ENCODE measurements at regions not wholly inside any gene's neighbourhood (a gene's known extent, or its start where the extent isn't known, plus 50 kb on each side); places are given as distances from the start of the nearest gene placed in this dataset.
"Not testable (repeated sequence)": the region's sequence is repeated elsewhere in the genome, so short reads cannot be mapped to it uniquely, and the experiment has no call there.

DNA sequence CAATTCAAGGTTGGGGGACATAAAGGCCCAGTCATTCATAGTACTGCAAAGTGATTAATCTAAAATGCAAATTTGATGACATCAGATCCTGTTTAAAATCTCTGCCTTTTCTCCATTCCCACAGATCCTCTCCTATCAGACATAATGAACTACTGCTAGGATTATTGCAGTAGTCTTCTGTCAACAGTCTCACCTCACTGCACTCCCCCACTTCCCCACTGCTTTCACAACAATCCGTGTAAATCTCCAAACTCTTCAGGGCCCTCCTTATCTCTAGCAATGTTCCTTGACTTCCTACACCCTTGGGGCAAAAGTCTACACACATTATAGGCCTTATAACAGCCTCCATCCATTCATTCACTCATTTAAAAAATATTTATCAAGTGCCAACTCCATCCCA, 112.4 kb downstream of the KBTBD2 start:
- no peak for ATAC-seq (ENCODE audit: low FRiP score)
- TF ChIP-seq, protein P1, sequence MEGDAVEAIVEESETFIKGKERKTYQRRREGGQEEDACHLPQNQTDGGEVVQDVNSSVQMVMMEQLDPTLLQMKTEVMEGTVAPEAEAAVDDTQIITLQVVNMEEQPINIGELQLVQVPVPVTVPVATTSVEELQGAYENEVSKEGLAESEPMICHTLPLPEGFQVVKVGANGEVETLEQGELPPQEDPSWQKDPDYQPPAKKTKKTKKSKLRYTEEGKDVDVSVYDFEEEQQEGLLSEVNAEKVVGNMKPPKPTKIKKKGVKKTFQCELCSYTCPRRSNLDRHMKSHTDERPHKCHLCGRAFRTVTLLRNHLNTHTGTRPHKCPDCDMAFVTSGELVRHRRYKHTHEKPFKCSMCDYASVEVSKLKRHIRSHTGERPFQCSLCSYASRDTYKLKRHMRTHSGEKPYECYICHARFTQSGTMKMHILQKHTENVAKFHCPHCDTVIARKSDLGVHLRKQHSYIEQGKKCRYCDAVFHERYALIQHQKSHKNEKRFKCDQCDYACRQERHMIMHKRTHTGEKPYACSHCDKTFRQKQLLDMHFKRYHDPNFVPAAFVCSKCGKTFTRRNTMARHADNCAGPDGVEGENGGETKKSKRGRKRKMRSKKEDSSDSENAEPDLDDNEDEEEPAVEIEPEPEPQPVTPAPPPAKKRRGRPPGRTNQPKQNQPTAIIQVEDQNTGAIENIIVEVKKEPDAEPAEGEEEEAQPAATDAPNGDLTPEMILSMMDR (IDR thresholded peaks at IDR 0.05), result no peak
- no peak for DNase-seq (ENCODE audit: low spot score)

DNA sequence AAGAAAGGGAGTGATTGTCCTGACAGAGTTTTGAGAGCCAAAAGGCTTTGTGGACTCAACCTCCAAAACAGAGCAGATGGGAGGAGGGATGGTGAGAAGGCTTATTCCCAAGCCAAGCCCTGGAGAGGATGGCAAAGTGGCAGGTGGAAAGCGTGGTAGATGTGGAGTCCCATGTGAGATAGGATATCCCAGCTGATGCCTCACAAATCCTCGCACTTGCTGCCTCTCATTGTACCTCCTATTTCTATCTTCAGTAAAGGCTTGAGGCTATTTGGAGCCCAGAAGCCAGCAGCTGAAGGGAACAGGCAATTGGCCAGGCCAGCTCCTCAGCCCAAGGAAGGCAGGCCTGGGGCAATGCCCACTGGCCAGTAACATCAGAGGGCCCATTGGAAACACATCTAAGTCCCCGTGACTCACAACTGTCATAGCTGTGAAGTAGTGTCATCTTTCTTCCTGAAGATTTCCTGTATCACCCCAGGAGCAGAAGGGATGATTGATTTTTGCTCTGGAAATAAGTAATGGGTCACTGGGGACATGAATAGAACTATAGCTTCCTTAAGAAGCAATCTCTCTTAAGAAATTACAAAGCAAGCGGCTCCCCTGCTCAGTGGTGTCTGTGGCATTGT, 114.4 kb downstream of the KBTBD2 start:
- DNase-seq (ENCODE audit: low spot score); ATAC-seq (ENCODE audit: low FRiP score): not testable (repeated sequence)

DNA sequence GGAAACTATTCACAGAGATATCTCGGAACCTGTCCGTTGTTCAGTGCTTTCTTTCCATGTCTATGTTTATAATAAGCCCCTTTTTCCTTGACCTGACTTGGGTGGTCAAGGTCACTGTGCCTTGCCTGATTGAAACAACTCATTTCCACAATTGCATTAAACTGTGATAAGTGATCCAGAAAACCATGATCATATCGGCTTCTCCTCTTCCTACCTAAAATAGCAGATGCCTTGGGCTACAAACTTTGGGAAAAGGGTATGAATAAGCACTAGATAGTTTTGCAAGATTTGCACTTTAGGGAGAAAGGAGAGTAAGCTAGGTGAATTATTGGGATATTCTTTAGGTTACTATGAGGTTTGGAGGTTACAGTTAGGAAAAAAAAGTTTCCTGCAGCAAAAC, 115.2 kb downstream of the KBTBD2 start:
- not testable (repeated sequence) for ATAC-seq (ENCODE audit: low FRiP score); DNase-seq (ENCODE audit: low spot score)

DNA sequence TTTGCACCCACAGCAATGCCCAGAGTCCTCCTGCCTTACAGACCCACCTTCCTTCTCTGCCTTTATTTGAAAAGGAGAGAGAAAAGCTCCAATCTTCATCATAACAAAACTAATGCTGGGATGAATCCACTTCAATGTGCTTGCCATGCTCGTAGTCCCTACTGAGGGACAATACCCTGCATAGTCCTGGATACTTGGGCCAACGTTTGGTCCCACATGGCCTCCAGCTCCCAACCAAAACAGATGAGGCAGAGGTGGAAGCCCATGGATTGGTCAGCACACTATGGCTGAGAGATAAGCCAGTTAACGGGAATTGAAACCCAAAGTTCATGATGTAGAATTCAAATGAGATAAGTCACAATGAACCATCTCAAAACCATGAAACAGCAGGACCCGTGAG, 115.8 kb downstream of the KBTBD2 start:
- ATAC-seq (ENCODE audit: low FRiP score); DNase-seq (ENCODE audit: low spot score): not testable (repeated sequence)

DNA sequence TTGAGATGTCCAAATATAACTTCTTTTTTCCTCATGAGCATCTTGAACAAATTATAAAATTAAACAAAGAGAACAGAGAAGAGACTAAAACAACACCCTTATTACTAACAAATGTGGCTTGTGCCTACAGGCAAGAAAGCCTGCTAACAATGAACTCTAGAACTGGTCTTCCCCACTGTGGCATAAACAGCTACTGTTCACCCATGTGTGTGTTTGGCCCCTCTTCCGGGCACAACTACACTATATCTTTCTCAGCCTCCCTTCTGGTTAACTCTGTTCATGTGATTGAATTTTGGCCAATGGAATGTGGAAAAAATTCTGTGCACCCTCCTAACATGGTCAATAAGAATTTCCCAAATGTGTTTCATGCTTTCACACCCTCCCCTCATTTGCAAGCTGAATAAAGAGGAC, 117.0 kb downstream of the KBTBD2 start:
- DNase-seq (ENCODE audit: low spot score), result no peak
- ATAC-seq (ENCODE audit: low FRiP score), result no peak
- TF ChIP-seq, protein P1 (IDR thresholded peaks at IDR 0.05), result no peak

DNA sequence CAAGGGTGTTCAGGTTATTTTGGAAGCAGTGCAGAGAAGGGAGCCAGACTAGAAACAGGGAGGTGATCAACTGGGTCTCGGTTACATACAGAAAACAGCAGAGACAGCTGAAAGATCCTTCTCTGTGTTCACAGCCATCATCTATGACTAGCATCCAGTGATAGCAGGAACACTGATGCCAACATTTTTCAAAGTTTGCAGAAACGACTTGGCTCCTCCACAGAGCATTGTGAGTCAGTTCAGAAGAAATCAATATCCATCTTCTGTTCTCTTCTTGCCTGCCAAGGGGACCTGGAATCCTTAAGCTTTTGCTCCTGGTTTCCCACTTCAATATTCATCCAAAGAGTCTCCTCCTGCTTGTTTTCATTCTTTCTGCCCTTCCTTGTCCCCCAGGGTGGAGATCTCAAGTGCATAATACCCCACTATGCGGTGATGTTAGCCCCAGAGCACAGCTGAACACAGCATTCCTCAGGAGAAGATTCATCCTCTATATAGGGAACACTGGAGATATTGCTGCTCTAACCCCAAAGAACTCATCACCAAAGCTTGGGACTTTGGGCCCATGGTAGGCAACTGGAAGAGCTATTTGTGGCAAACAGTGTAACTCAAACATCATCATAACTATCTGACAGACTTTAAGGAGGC, 122.6 kb downstream of the KBTBD2 start:
- ATAC-seq (ENCODE audit: low FRiP score), result not testable (repeated sequence)

DNA sequence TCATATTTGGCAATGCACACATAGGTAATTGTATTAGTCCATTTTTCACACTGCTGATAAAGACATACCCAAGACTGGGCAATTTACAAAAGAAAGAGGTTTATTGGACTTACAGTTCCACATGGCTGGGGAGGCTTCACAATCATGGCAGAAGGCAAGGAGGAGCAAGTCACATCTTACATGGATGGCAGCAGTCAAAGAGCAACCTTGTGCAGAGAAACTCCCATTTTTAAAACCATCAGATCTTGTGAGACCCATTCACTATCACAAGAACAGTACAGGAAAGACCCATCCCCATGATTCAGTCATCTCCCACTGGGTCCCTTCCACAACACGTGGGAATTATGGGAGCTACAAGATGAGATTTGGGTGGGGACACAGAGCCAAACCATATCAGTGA, 123.2 kb downstream of the KBTBD2 start:
- ATAC-seq (ENCODE audit: low FRiP score); DNase-seq (ENCODE audit: low spot score): not testable (repeated sequence)

More for the DNA sequence above, 122.6 kb downstream of the KBTBD2 start:
- not testable (repeated sequence) for DNase-seq (ENCODE audit: low spot score)

DNA sequence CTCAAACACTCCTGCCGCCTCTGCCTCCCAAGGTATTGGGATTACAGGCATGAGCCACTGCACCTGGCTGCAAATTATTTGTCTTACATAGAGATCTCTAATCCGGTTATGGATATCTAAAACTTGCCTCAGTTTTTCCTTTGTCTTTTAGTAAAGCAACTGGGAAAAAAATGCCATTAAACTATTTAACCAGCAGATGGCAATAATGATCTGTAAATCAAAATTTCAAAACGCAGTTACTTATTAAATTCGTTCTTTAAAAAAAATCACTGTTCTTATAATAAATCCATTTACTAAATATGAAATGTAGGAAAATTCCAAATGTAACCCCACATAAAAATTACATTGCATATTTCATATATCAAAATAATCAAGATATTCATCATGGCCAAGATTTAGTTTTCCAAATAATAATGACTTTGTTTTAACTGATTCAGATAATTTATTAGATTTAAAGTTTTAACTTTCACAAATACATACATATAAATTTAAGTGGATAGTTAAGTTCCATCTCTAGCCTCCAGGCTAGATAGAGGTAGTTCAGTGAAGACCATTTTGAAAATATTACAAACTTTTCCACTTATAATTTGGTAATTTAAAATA, 125.8 kb downstream of the KBTBD2 start:
- DNase-seq (ENCODE audit: low spot score); ATAC-seq (ENCODE audit: low FRiP score): not testable (repeated sequence)

DNA sequence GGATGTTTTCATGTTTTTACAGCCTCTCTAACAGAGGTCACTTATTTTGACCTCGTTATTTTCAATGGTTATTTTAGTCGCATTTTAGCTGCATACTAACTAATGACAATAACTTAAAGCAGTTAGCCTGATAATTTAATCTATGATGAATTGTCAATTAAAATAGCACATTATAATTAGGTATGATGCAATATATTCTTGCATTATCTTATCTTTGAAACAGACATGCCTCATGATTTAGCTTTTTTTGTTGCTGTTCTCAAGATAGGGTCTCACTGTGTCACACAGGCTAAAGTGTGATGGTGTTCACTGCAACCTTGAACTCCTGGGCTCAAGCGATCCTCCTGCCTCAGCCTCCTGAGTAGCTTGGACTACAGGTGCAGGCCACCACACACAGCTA, 126.4 kb downstream of the KBTBD2 start:
- no peak for ATAC-seq (ENCODE audit: low FRiP score)

DNA sequence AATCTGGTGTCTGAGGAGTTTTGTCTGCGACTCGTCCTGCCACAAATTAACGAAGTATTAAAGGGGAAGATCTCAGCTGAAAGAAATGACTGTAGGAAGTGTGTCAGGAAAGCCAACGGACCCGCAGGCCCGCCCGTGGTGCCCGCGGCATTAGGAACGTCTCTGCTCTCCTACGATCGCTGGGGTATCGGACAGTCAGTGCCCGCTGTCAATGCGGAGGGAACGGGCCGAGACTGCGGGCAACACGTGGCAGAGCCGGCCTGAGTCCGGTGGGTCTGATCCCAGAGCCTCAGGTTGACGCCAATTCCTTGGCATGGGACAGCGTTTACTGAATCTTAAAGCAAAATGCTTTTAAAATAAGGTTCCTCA, 128.7 kb downstream of the KBTBD2 start:
- TF ChIP-seq, protein P1 (IDR thresholded peaks at IDR 0.05), result no peak
- no peak for ATAC-seq (ENCODE audit: low FRiP score)
- no peak for DNase-seq (ENCODE audit: low spot score)

More for the DNA sequence above, 126.4 kb downstream of the KBTBD2 start:
- TF ChIP-seq, protein P1 (IDR thresholded peaks at IDR 0.05), result no peak
- no peak for DNase-seq (ENCODE audit: low spot score)

DNA sequence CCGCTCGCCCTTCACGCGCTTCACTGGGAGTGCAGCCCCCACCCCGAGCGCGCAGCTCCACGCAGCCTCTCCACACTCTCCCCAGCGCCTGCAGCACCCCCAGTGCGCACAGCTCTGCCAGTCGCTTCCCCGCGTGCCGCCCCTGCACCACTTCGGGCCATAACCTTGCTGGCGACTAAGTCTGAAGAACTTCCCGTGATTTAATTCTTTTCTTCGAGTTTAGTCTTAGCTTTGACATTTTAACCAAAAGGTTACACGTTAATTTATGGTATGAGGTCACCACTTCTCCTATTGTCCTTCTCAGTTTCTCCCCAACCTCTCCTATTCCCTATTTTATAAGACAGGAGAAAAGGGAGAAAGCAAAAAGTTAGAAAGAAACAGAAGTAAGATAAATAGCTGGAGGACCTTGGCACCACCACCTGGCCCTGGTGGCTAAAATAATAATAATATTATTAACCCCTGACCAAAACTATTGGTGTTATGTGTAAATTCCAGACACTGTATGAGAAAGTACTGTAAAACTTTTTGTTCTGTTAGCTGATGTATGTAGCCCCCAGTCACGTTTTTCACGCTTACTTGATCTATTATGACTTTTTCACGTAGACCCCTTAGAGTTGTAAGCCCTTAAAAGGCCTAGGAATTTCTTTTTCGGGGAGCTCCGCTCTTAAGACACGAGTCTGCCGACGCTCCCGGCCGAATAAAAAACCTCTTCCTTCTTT, 129.2 kb downstream of the KBTBD2 start:
- DNase-seq (ENCODE audit: low spot score), result not testable (repeated sequence)

More for the DNA sequence above, 129.2 kb downstream of the KBTBD2 start:
- not testable (repeated sequence) for ATAC-seq (ENCODE audit: low FRiP score)
